IMR-90 (cell line): ENCODE measurements at regions not wholly inside any gene's neighbourhood (a gene's known extent, or its start where the extent isn't known, plus 50 kb on each side); places are given as distances from the start of the nearest gene placed in this dataset.

Experiments used
- ATAC-seq: fragments of 200-7000 bp; cut with Tn5 transposase; 2 replicates; pipeline ENCODE4 v1.9.1; 2020; ENCODE audit warnings: low read depth, mild to moderate bottlenecking, moderate library complexity
- BruUV-seq: library from RNA; stranded (reverse); fragments of 400-500 nt; replicated peaks from 2 replicates; lab custom pipeline; 2021; lab: Mats Ljungman, UMichigan
- CTCF ChIA-PET: fragments of 300-600 bp; formaldehyde crosslinking; extraction: SDS; loops from one replicate; lab custom pipeline; 2021; ENCODE audit warnings: antibody characterized with exemption; lab: Yijun Ruan, JAX
- POLR2A ChIA-PET: fragments of 300-600 bp; sonication (Branson Sonifier 250); formaldehyde crosslinking; loops from one replicate; lab custom pipeline; 2022; ENCODE audit warnings: antibody characterized with exemption; ENCODE audit not compliant: unreplicated experiment; lab: Charles Lee
- DNase-seq: peaks from one replicate; pipeline ENCODE4 v3.0.0; 2013
- H2AFZ ChIP-seq: replicated peaks from 2 replicates; pipeline ENCODE3; 2013; ENCODE audit warnings: low read length, mild to moderate bottlenecking; ENCODE audit not compliant: poor library complexity
- H2AK5ac ChIP-seq: 2 replicates; pipeline ENCODE4 v1.6.1; 2013; ENCODE audit warnings: low read depth, low read length, inconsistent platforms
- H2AK9ac ChIP-seq: replicated peaks from 2 replicates; pipeline ENCODE3; 2013; ENCODE audit warnings: mild to moderate bottlenecking, low read depth, low read length, moderate library complexity; ENCODE audit not compliant: poor library complexity
- H2BK120ac ChIP-seq: 2 replicates; pipeline ENCODE4 v1.6.1; 2013; ENCODE audit warnings: low read depth, low read length, inconsistent platforms
- H2BK15ac ChIP-seq: 3 replicates; pipeline ENCODE4 v1.6.1; 2013; ENCODE audit warnings: low read depth, low read length, inconsistent platforms
- H2BK20ac ChIP-seq: 2 replicates; pipeline ENCODE4 v1.6.1; 2013; ENCODE audit warnings: low read depth, mild to moderate bottlenecking, inconsistent platforms, low read length, moderate library complexity
- H2BK5ac ChIP-seq: 2 replicates; pipeline ENCODE4 v1.6.1; 2013; ENCODE audit warnings: mild to moderate bottlenecking, low read depth, low read length, inconsistent platforms; ENCODE audit not compliant: poor library complexity, severe bottlenecking
- H3K14ac ChIP-seq: replicated peaks from 2 replicates; pipeline ENCODE4 v1.6.1; 2013; ENCODE audit warnings: low read depth, low read length, inconsistent platforms
- H3K18ac ChIP-seq: 2 replicates; pipeline ENCODE4 v1.6.1; 2013; ENCODE audit warnings: low read depth, low read length, control low read depth
- H3K23ac ChIP-seq: 2 replicates; pipeline ENCODE4 v1.6.1; 2013; ENCODE audit warnings: low read depth, low read length, inconsistent platforms
- H3K27ac ChIP-seq: 2 replicates; pipeline ENCODE4 v1.5.1; 2013; ENCODE audit warnings: mild to moderate bottlenecking, control low read depth, low read length; ENCODE audit not compliant: insufficient read depth
- H3K27me3 ChIP-seq: 2 replicates; pipeline ENCODE4 v1.6.1; 2013; ENCODE audit warnings: low read length; ENCODE audit not compliant: control insufficient read depth, insufficient read depth
- H3K36me3 ChIP-seq: 2 replicates; pipeline ENCODE4 v1.6.1; 2013; ENCODE audit warnings: low read length, mixed read lengths; ENCODE audit not compliant: control insufficient read depth, insufficient read depth
- H3K4ac ChIP-seq: 2 replicates; pipeline ENCODE4 v1.6.1; 2013; ENCODE audit warnings: low read depth, low read length, inconsistent platforms
- H3K4me1 ChIP-seq: 2 replicates; pipeline ENCODE4 v1.6.1; 2013; ENCODE audit warnings: low read length, mixed read lengths; ENCODE audit not compliant: control insufficient read depth, insufficient read depth
- H3K4me2 ChIP-seq: 2 replicates; pipeline ENCODE4 v1.6.1; 2013; ENCODE audit warnings: low read depth, mild to moderate bottlenecking, control low read depth, low read length, moderate library complexity
- H3K4me3 ChIP-seq: 2 replicates; pipeline ENCODE4 v1.5.1; 2013; ENCODE audit warnings: low read depth, mild to moderate bottlenecking, control low read depth, low read length, moderate library complexity; ENCODE audit not compliant: insufficient read depth
- H3K56ac ChIP-seq: 2 replicates; pipeline ENCODE4 v1.6.1; 2013; ENCODE audit warnings: low read length, inconsistent platforms; ENCODE audit not compliant: insufficient read depth; ENCODE audit errors: extremely low read depth
- H3K79me1 ChIP-seq, 2 experiments: 2 replicates each; pipeline ENCODE4 v1.6.1; 2013; ENCODE audit warnings: low read length in 2 of 2, inconsistent platforms in 1 of 2, low read depth in 1 of 2
- H3K9ac ChIP-seq: 2 replicates; pipeline ENCODE4 v1.6.1; 2013; ENCODE audit warnings: low read depth, low read length, control low read depth
- H3K9me1 ChIP-seq: 2 replicates; pipeline ENCODE4 v1.6.1; 2013; ENCODE audit warnings: low read length, inconsistent platforms; ENCODE audit not compliant: insufficient read depth
- H3K9me3 ChIP-seq: 2 replicates; pipeline ENCODE4 v1.6.1; 2013; ENCODE audit warnings: low read length; ENCODE audit not compliant: control insufficient read depth, insufficient read depth
- H4K20me1 ChIP-seq: 2 replicates; pipeline ENCODE4 v1.6.1; 2013; ENCODE audit warnings: low read length, inconsistent platforms; ENCODE audit not compliant: insufficient read depth
- H4K5ac ChIP-seq: 2 replicates; pipeline ENCODE4 v1.6.1; 2013; ENCODE audit warnings: mild to moderate bottlenecking, low read depth, low read length, control low read depth
- H4K8ac ChIP-seq, 2 experiments: 2 replicates each; pipeline ENCODE4 v1.6.1; 2013; ENCODE audit warnings: low read depth in 2 of 2, low read length in 2 of 2, control low read depth in 1 of 2, inconsistent platforms in 1 of 2
- H4K91ac ChIP-seq: 2 replicates; pipeline ENCODE4 v1.6.1; 2013; ENCODE audit warnings: low read depth, low read length, inconsistent platforms; ENCODE audit not compliant: insufficient read depth
- ELK1 ChIP-seq: fragments of 150-350 bp; IDR thresholded peaks from 2 replicates; pipeline ENCODE4 v1.6.1; 2016; ENCODE audit warnings: low read depth, mild to moderate bottlenecking, low read length, moderate library complexity, borderline replicate concordance
- FOS ChIP-seq: fragments of 150-350 bp; IDR thresholded peaks from 2 replicates; pipeline ENCODE4 v1.6.1; 2016; ENCODE audit warnings: low read depth, low read length
- NFE2L2 ChIP-seq: fragments of 150-350 bp; IDR thresholded peaks from 2 replicates; pipeline ENCODE4 v1.6.1; 2016; ENCODE audit warnings: low read depth, mild to moderate bottlenecking, low read length
- WGBS, 2 experiments: methylation state at CpG; one replicate each; pipeline versions ENCODE4 v1.1.5 to v1.1.7; 2013; ENCODE audit warnings: missing lambda C conversion rate in 2 of 2; ENCODE audit not compliant: insufficient read length in 1 of 2; ENCODE audit errors: extremely low coverage in 2 of 2; 5-methylcytosine and 5-hydroxymethylcytosine counted together
- dilution Hi-C: fragments of 300-500 bp; cut with HindIII; formaldehyde crosslinking; loops from one replicate; pipeline ENCODE4 v1.14.3; 2018; ENCODE audit warnings: low sequenced_read_pairs; ENCODE audit not compliant: unreplicated experiment
- in situ Hi-C: fragments of 300-500 bp; cut with MboI; formaldehyde crosslinking; loops from 3 replicates; pipeline ENCODE4 v1.14.3; 2019; ENCODE audit warnings: low sequenced_read_pairs, inconsistent platforms, mixed read lengths
- intact Hi-C: fragments of 100-400 bp; cut with micrococcal nuclease; formaldehyde crosslinking; loops from 2 replicates; pipeline ENCODE4 v1.10.0; 2022

DNA sequence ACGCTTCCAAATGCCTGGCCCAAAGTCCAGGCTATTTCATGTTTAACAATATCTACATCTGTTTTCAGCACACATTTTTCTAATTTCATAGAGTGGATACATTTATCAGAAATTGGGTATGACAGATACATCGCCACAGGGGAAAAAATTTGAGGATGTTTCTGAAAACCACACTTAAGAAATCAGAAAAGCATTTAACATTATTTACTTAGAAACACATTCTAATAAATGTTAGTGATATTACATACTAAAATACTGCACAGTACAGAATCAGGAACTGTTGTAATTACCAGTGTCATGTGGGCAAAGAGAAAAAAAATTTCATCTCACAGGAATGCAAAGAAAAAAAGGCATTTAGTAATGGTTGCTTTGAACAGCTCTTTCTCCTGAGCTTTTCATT lies 310.5 kb upstream of the KIF2A start:
- H4K20me1 ChIP-seq = no peaks in the 10 kb centered on the region
- H3K36me3 ChIP-seq = no peaks in the 10 kb centered on the region
- no peaks in the 10 kb centered on the region for H3K9me3 ChIP-seq
- H3K79me1 ChIP-seq = no peaks in the 10 kb centered on the region
- ATAC-seq = no peak
- CTCF ChIA-PET = no interaction called here
- WGBS, 2 experiments = no CpG with 5 or more reads among the region's 2 CpGs
- H2BK120ac ChIP-seq = no peak overlapping the region
- H3K9me1 ChIP-seq = no peaks in the 10 kb centered on the region
- H2AFZ ChIP-seq = no peak overlapping the region
- no peak overlapping the region for H4K91ac ChIP-seq
- no peak overlapping the region for H2AK5ac ChIP-seq
- DNase-seq = no peak
- BruUV-seq = no TSS peak
- no peak overlapping the region for H3K18ac ChIP-seq
- H4K8ac ChIP-seq = no peak overlapping the region
- in situ Hi-C loops = no loop called here
- no peak overlapping the region for H3K4ac ChIP-seq
- dilution Hi-C loops = no loop called here
- H3K27ac ChIP-seq = no peak overlapping the region
- no peak overlapping the region for H2AK9ac ChIP-seq
- no peak overlapping the region for H4K5ac ChIP-seq
- TF ChIP-seq ELK1 (no peak), NFE2L2 (no peak), FOS (no peak)
- H3K14ac ChIP-seq = no peak overlapping the region
- H3K4me1 ChIP-seq = no peaks in the 10 kb centered on the region
- no peaks in the 10 kb centered on the region for H3K27me3 ChIP-seq
- no peak overlapping the region for H2BK5ac ChIP-seq
- intact Hi-C loops = no loop called here
- no peak overlapping the region for H3K4me2 ChIP-seq
- H3K23ac ChIP-seq = no peak overlapping the region
- H2BK15ac ChIP-seq = no peak overlapping the region
- no peak overlapping the region for H3K4me3 ChIP-seq
- H2BK20ac ChIP-seq = no peak overlapping the region
- no peak overlapping the region for H3K56ac ChIP-seq
- H3K9ac ChIP-seq = no peak overlapping the region
- POLR2A ChIA-PET = no interaction called here
